ENCODE measurements at regions not wholly inside any gene's neighbourhood (a gene's known extent, or its start where the extent isn't known, plus 50 kb on each side); places are given as distances from the start of the nearest gene placed in this dataset.

DNA sequence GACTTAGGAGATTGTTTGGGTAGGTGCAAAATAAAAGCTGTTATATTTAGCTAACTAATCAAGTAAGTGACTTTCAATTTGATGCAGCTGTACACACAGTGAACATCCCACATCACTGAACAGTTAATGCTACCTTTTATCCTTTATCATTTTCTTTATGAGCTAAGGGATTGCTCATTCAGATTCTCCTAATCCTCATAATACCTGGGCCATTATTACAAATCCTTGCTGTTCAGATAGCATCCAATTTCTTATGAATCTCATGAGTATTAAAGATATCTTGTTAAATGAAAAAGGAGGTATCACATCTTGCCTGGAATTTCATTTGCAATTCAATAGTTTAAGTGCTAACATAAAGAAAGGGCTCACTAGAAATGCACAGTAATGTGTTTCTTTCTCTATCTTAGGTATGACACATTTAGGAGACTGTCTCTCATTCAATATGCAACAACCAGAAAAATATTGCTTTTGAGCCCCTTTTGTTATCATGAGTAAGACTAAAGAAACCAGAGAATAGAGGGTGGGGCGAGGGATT, 918.5 kb downstream of the CBLN2 start:
- H3K4me3 ChIP-seq (ENCODE audit: low read depth, low read length), result no peak overlapping the region
- TF ChIP-seq, protein P1, sequence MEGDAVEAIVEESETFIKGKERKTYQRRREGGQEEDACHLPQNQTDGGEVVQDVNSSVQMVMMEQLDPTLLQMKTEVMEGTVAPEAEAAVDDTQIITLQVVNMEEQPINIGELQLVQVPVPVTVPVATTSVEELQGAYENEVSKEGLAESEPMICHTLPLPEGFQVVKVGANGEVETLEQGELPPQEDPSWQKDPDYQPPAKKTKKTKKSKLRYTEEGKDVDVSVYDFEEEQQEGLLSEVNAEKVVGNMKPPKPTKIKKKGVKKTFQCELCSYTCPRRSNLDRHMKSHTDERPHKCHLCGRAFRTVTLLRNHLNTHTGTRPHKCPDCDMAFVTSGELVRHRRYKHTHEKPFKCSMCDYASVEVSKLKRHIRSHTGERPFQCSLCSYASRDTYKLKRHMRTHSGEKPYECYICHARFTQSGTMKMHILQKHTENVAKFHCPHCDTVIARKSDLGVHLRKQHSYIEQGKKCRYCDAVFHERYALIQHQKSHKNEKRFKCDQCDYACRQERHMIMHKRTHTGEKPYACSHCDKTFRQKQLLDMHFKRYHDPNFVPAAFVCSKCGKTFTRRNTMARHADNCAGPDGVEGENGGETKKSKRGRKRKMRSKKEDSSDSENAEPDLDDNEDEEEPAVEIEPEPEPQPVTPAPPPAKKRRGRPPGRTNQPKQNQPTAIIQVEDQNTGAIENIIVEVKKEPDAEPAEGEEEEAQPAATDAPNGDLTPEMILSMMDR (conservative IDR thresholded peaks at IDR 0.05; ENCODE audit: low read depth, low read length), result no peak
- no peak for DNase-seq (ENCODE audit: low read depth)

DNA sequence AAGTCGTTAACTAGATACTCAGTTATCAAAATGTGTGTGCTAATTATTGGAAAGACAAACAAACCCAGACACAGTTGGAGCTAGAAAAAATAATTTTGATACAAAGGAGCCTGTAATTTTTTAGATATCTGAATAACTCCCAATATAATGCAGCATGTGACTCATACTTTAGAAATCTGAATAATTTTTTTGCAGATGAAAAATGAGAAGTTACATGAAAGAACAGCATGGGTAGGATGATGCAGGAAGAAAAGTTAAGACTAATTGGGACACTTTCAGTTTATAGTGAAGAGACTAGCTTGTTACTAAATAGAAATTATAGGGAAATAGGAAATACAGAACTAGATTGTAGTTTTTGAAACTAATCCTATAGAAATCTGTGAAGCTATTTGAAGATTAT, 945.8 kb downstream of the CBLN2 start:
- peak; percentile 67 for DNase-seq (ENCODE audit: low read depth)
- no peak overlapping the region for H3K4me3 ChIP-seq (ENCODE audit: low read depth, low read length)
- TF ChIP-seq, protein P1 (conservative IDR thresholded peaks at IDR 0.05; ENCODE audit: low read depth, low read length), result no peak

DNA sequence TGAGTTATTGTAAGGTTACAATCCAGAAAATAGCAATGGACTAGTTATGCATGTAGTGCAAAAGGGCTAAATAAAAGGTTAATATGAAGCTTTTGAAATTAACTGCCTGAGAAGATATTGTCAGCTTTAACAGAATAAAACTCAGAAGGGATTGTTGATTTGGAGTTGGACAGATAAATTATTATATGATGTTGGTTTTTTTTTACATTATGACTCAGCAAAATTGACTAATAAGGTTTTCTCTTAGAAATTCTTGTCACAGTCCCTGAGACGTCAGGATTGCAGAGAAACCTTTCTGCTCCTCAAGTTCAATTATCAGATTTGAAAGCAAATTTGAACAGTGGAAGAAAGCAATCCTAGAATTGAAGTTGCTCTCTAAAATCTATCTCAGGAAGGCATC, 946.9 kb downstream of the CBLN2 start:
- peak; percentile 12 for DNase-seq (ENCODE audit: low read depth)
- TF ChIP-seq, protein P1 (conservative IDR thresholded peaks at IDR 0.05; ENCODE audit: low read depth, low read length), result no peak
- no peak overlapping the region for H3K4me3 ChIP-seq (ENCODE audit: low read depth, low read length)

DNA sequence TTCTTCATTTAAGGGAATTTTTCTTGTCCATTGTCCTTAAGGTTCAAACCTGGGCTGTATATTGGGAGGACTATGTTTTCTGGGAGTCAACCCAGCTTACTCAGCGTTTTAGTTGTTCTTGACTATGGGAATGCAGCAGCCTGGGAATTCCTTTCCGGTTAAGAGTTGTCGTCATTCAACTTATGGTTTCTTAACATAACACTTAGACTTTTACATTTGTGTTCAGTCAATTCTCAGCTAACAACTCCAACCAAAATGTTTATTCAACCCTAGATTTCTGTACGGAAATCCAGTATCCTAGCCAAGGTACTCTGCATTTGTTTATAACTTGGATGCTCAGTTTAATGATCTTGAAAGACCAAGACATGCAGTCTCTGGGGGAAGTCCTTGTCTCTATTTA, 960.9 kb downstream of the CBLN2 start:
- DNase-seq (ENCODE audit: low read depth), result peak; percentile 21
- H3K4me3 ChIP-seq (ENCODE audit: low read depth, low read length), result peak overlapping the region; percentile 32
- TF ChIP-seq, protein P1 (conservative IDR thresholded peaks at IDR 0.05; ENCODE audit: low read depth, low read length), result no peak

DNA sequence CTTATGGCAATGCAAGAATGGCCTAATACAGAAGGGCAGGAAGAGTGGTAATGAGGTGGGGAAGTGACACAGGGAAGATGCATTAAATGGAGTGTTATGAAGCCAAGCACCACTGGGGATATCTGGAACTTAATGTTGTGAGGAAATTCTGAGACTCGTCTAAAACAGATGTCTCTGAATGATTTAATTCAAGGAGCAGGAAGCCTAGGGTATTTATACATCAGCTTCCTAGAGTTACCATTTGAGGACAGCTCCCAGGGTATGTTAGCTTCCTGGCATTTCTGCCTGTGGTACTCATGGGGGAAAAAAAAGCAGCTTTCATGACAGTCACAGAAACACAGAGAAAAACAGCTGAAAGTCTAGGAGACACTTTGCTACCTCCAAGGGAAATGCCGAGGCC, 989.5 kb downstream of the CBLN2 start:
- no peak for DNase-seq (ENCODE audit: low read depth)
- no peak overlapping the region for H3K4me3 ChIP-seq (ENCODE audit: low read depth, low read length)
- TF ChIP-seq, protein P1 (conservative IDR thresholded peaks at IDR 0.05; ENCODE audit: low read depth, low read length), result no peak

DNA sequence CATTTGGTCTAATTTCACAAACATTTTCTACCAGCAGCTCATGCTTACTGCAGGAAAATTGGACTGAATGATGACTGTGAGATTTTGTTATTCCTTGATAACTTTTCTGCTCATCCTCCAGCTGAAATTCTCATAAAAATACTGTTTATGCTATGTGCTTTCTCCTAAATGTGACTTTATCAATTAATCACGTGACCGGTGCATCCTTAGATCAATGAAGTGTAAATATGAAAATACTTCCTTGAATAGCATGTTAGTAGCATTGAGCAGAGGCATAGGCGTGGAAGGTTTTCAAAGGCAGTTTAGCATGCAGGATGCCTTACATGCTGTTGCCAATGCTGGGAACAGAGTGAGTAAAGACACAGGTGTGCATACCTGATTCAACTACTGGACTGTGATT, 1002.5 kb downstream of the CBLN2 start:
- no peak for DNase-seq (ENCODE audit: low read depth)
- no peak overlapping the region for H3K4me3 ChIP-seq (ENCODE audit: low read depth, low read length)
- TF ChIP-seq, protein P1 (conservative IDR thresholded peaks at IDR 0.05; ENCODE audit: low read depth, low read length), result no peak

DNA sequence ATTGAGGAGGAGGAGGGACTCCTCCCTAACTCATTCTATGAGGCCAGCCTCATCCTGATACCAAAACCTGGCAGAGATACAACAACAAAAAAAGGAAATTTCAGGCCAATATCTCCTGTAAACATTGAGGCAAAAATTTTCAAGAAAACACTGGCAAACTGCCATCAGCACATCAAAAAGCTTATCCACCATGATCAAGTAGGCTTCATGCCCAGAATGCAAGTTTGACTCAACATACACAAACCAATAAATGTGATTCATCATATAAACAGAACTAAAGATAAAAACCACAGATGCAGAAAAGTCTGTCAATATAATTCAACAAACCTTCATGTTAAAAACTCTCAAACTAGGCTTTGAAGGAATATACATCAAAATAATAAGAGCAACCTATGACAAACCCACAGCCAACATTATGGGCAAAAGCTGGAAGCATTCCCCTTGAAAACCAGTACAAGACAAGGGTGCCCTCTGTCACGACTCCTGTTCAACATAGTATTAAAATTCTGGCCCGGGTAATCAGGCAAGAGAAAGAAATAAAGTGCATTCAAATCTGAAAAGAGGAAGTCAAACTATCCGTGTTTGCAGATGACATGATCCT, 1014.3 kb downstream of the CBLN2 start:
- no peak overlapping the region for H3K4me3 ChIP-seq (ENCODE audit: low read depth, low read length)
- TF ChIP-seq, protein P1 (conservative IDR thresholded peaks at IDR 0.05; ENCODE audit: low read depth, low read length), result no peak
- DNase-seq (ENCODE audit: low read depth), result peak; percentile 89

Measured in choroid plexus epithelial cell (primary cell).